Uterus (tissue), 3 donors: ENCODE measurements at regions not wholly inside any gene's neighbourhood (a gene's known extent, or its start where the extent isn't known, plus 50 kb on each side); places are given as distances from the start of the nearest gene placed in this dataset.

Source experiments
- DNase-seq, 2 donors: peaks; one replicate each; pipeline ENCODE4 v3.0.0-alpha.2; 2019 to 2020
- H3K27ac ChIP-seq, 2 donors: fragments of 200-600 bp; sonication (generic); 1 replicate in 1 of 2; 2 replicates in 1 of 2; pipeline ENCODE4 v1.5.1; 2016 to 2018
- H3K27me3 ChIP-seq, 2 donors: fragments of 200-600 bp; sonication (generic); one replicate each; pipeline ENCODE4 v1.5.1; 2018 to 2019; ENCODE audit warnings: control low read depth in 1 of 2
- H3K36me3 ChIP-seq, 2 donors: fragments of 200-600 bp; sonication (generic); one replicate each; pipeline ENCODE4 v1.5.1; 2019; ENCODE audit warnings: control low read depth in 1 of 2
- H3K4me1 ChIP-seq, 2 donors: fragments of 200-600 bp; sonication (generic); one replicate each; pipeline ENCODE4 v1.5.1; 2018 to 2019; ENCODE audit warnings: control low read depth in 1 of 2
- H3K4me3 ChIP-seq, 2 donors: fragments of 200-600 bp; sonication (generic); 1 replicate in 1 of 2; 2 replicates in 1 of 2; pipeline ENCODE4 v1.5.1; 2018 to 2019; ENCODE audit warnings: mild to moderate bottlenecking in 1 of 2
- H3K9me3 ChIP-seq, 2 donors: fragments of 200-600 bp; sonication (generic); one replicate each; pipeline ENCODE4 v1.5.1; 2019; ENCODE audit warnings: control low read depth in 1 of 2
- POLR2A ChIP-seq, 2 donors: fragments of 450-650 bp; IDR thresholded peaks; one replicate each; pipeline ENCODE4 v1.6.1; 2016; ENCODE audit warnings: antibody characterized with exemption in 2 of 2, mild to moderate bottlenecking in 1 of 2, moderate library complexity in 1 of 2
- intact Hi-C: fragments of 100-400 bp; cut with DNase I; formaldehyde crosslinking; loops from one replicate; pipeline ENCODE4 v1.15.1; 2023; ENCODE audit warnings: low total_unique reads
- TF ChIP-seq, protein P1 (sequence below), 4 experiments: fragments of 200-600 bp in 2 of 4; fragments of 450-650 bp in 2 of 4; sonication (generic) in 2 of 4; IDR thresholded peaks; one replicate each; pipeline ENCODE4 v1.5.1; 2016 to 2019; ENCODE audit warnings: antibody characterized with exemption in 4 of 4, mild to moderate bottlenecking in 2 of 4, moderate library complexity in 1 of 4
- donor health status: DM: yes; HTN: yes; CAD: no.

DNA sequence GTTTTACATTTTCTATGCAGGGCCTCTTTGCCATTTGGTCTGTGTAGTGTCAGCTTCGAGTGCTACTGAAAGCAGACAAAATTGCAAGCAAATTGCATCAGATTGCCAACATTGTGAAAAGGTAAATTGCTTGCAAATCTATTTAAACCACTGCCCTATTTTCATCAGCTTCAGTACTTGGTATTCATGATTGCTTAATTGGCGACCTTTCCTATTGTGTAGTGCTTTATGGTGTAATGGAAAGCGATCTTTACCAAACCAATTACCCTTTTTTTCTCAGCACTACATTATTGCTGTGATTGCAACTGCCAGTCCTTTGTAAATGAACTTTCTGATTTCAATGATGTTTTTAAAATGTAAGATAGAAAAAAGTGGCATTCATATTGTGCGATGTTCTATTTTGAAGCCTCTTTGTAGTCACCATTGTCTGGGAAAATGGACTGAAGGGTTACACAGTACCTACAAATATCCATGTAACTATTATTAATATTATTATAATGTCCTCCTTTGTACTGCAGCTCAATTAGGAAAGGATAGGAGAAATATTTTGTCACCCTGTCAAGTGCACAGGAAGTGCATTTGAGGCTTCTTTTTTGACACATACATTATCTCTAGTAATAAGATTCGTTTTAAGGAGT, 177.7 kb upstream of the SP8 start:
- DNase-seq = no peak
- Histone ChIP-seq H3K4me3 (no peak overlapping the region), H3K4me1 (no peaks in the 10 kb centered on the region), H3K9me3 (no peaks in the 10 kb centered on the region), H3K27ac (no peak overlapping the region), H3K27me3 (no peaks in the 10 kb centered on the region), H3K36me3 (no peaks in the 10 kb centered on the region)
- TF ChIP-seq POLR2A (IDR thresholded peaks at IDR 0.05) = no peak
- TF ChIP-seq, protein P1, sequence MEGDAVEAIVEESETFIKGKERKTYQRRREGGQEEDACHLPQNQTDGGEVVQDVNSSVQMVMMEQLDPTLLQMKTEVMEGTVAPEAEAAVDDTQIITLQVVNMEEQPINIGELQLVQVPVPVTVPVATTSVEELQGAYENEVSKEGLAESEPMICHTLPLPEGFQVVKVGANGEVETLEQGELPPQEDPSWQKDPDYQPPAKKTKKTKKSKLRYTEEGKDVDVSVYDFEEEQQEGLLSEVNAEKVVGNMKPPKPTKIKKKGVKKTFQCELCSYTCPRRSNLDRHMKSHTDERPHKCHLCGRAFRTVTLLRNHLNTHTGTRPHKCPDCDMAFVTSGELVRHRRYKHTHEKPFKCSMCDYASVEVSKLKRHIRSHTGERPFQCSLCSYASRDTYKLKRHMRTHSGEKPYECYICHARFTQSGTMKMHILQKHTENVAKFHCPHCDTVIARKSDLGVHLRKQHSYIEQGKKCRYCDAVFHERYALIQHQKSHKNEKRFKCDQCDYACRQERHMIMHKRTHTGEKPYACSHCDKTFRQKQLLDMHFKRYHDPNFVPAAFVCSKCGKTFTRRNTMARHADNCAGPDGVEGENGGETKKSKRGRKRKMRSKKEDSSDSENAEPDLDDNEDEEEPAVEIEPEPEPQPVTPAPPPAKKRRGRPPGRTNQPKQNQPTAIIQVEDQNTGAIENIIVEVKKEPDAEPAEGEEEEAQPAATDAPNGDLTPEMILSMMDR (IDR thresholded peaks at IDR 0.05) = no peak
- intact Hi-C loops = no loop called here

DNA sequence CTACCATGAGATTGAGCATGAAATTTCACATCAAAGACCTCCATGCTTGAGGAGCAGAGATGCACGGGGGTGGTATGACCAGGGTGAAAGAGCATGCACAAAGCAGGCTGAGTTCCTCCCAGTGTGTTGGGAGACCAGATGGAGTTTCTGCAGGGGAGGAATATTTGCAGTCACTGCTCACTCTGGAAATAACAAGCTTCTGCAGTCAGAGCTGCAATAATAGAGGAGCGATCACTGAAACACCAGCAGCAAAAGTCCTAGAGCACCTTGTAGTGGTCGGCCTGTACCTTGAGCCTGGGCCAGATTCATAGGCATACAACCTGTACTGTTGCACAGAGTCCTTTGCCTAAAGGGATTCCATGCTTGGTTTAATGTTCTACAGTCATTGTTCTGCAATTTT, 184.5 kb upstream of the SP8 start:
- no peak overlapping the region for H3K4me3 ChIP-seq
- no peaks in the 10 kb centered on the region for H3K9me3 ChIP-seq
- TF ChIP-seq, protein P1 (IDR thresholded peaks at IDR 0.05) = no peak
- TF ChIP-seq POLR2A (IDR thresholded peaks at IDR 0.05) = no peak
- H3K27me3 ChIP-seq = no peaks in the 10 kb centered on the region
- intact Hi-C loops = no loop called here
- no peak overlapping the region for H3K27ac ChIP-seq
- no peaks in the 10 kb centered on the region for H3K4me1 ChIP-seq
- DNase-seq = no peak
- no peaks in the 10 kb centered on the region for H3K36me3 ChIP-seq

DNA sequence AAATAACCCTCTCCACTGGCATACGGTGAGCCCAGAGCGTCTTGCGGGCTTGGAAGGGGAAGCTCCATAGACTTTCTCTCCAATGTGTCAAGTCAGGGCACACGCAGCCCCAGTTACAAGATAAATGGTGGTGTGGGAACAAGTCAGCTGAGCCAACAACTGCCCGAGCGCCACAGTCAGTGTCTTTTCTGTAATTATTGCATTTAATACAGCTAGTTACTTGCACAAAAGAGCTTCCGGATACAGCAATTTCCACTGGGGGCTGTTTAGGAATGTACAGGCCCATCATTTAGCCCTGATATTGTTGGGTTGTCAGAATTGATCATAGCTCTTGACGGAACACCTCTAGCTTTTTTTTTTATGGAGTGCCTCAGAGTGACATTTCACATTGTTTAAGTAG, 193.5 kb upstream of the SP8 start:
- intact Hi-C loops = no loop called here
- Histone ChIP-seq H3K27ac (no peak overlapping the region), H3K4me1 (no peaks in the 10 kb centered on the region), H3K27me3 (no peaks in the 10 kb centered on the region), H3K9me3 (no peaks in the 10 kb centered on the region), H3K36me3 (no peaks in the 10 kb centered on the region), H3K4me3 (no peak overlapping the region)
- TF ChIP-seq POLR2A (IDR thresholded peaks at IDR 0.05) = no peak
- TF ChIP-seq, protein P1 (IDR thresholded peaks at IDR 0.05) = no peak
- no peak for DNase-seq

DNA sequence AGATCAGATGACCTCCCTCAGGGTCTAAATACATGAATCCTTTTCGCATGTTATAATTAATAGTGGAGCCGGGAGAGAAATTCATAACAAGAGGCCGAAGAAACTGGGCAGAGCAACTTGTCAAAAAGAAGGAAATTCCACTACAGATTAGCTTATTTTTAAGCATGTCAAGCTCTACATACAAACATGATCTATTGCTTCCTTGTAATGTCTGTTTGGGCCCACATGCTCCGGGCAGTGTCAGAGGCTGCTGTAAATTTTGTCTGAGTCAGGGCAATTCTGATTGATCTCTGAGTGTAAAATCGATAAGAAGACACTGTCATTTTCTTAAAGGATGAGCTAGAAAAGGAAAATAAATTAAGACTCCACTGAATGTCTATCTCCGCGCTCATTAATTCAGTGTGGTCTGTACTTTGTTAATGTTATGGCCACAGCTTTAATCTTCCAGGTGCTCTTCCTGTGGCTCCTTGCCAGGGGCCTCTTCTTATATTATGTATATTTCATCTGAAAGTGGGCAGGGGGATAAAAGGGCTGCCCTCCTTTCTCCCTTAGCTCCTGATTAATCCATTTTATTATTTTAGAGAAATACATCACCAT, 194.1 kb upstream of the SP8 start:
- no peaks in the 10 kb centered on the region for H3K27me3 ChIP-seq
- no peaks in the 10 kb centered on the region for H3K4me1 ChIP-seq
- no peak for DNase-seq
- H3K36me3 ChIP-seq = no peaks in the 10 kb centered on the region
- H3K9me3 ChIP-seq = no peaks in the 10 kb centered on the region
- intact Hi-C loops = no loop called here
- no peak overlapping the region for H3K4me3 ChIP-seq
- H3K27ac ChIP-seq = no peak overlapping the region
- TF ChIP-seq POLR2A (IDR thresholded peaks at IDR 0.05) = no peak
- TF ChIP-seq, protein P1 (IDR thresholded peaks at IDR 0.05) = no peak

DNA sequence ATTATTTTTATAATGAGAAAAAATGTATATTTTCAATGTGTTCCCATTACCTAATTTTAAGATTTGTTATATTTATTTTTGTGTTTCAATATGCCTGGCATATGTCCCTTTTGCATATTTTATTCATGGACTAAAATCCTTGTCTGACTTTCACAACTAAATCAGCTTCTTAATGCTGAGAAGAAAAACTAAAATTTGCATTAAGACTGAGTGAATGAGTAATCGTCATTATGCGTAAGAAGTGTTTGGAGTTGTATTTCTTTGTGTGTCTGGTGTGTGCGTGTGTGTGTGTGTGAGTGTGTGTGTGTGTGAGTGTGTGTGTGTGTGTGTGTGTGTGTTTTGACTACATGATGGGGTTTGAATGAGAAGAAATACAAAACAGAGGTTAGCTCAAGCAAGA, 201.7 kb upstream of the SP8 start:
- no peak for DNase-seq
- TF ChIP-seq, protein P1 (IDR thresholded peaks at IDR 0.05) = no peak
- TF ChIP-seq POLR2A (IDR thresholded peaks at IDR 0.05) = no peak
- H3K9me3 ChIP-seq = no peaks in the 10 kb centered on the region
- intact Hi-C loops = no loop called here
- H3K27me3 ChIP-seq = no peaks in the 10 kb centered on the region
- H3K4me1 ChIP-seq = no peaks in the 10 kb centered on the region
- H3K4me3 ChIP-seq = no peak overlapping the region
- H3K36me3 ChIP-seq = no peaks in the 10 kb centered on the region
- no peak overlapping the region for H3K27ac ChIP-seq
